Mammary epithelial cell (primary cell): ENCODE measurements at regions not wholly inside any gene's neighbourhood (a gene's known extent, or its start where the extent isn't known, plus 50 kb on each side); places are given as distances from the start of the nearest gene placed in this dataset.

Experiments
- EZH2 ChIP-seq: IDR thresholded peaks from 2 replicates; pipeline ENCODE4 v1.6.1; 2012; ENCODE audit warnings: low read length, inconsistent platforms, borderline replicate concordance
- TF ChIP-seq, protein P1 (sequence below), 2 donors: IDR thresholded peaks in 1 of 2; conservative IDR thresholded peaks in 1 of 2; 2 replicates each; pipeline ENCODE4 v1.5.1; 2011 to 2012; ENCODE audit warnings: inconsistent platforms in 2 of 2, low read length in 2 of 2, mild to moderate bottlenecking in 2 of 2, control low read depth in 1 of 2, low read depth in 1 of 2; ENCODE audit not compliant: insufficient read depth in 1 of 2; ENCODE audit errors: extremely low read depth in 1 of 2

DNA sequence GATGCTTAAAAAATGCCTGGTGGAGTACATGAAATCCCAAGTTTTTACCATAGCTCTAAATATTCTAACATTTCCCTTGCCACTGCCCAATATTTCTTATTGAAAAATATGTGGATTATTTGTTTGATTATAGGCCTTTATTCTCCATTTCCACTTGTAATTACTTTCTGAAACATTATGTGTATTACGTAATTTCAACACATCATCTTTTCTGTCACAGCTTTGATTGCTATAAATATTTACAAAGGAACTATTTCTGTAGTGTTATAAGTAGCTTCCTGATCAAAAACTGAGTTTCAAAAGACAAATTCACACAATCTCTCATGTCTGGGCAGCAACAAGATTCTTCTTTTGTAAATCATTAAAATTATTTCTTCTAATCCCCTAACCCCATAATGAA, 859.6 kb upstream of the CRIM1 start:
- TF ChIP-seq, protein P1, sequence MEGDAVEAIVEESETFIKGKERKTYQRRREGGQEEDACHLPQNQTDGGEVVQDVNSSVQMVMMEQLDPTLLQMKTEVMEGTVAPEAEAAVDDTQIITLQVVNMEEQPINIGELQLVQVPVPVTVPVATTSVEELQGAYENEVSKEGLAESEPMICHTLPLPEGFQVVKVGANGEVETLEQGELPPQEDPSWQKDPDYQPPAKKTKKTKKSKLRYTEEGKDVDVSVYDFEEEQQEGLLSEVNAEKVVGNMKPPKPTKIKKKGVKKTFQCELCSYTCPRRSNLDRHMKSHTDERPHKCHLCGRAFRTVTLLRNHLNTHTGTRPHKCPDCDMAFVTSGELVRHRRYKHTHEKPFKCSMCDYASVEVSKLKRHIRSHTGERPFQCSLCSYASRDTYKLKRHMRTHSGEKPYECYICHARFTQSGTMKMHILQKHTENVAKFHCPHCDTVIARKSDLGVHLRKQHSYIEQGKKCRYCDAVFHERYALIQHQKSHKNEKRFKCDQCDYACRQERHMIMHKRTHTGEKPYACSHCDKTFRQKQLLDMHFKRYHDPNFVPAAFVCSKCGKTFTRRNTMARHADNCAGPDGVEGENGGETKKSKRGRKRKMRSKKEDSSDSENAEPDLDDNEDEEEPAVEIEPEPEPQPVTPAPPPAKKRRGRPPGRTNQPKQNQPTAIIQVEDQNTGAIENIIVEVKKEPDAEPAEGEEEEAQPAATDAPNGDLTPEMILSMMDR (conservative IDR thresholded peaks at IDR 0.05 in 1 of 2, IDR thresholded peaks at IDR 0.05 in 1 of 2; ENCODE audit: extremely low read depth in 1 of 2, insufficient read depth in 1 of 2, low read depth in 1 of 2, low read length in 2 of 2): no peak
- no peak for TF ChIP-seq EZH2
